Bone marrow (tissue), 2 donors: ENCODE measurements at regions not wholly inside any gene's neighbourhood (a gene's known extent, or its start where the extent isn't known, plus 50 kb on each side); places are given as distances from the start of the nearest gene placed in this dataset.
"Not testable (repeated sequence)": the region's sequence is repeated elsewhere in the genome, so short reads cannot be mapped to it uniquely, and the experiment has no call there.

ENCODE experiments used
- DNase-seq, 2 donors: peaks; one replicate each; lab custom pipeline; 2025; lab: John Stamatoyannopoulos, UW

DNA sequence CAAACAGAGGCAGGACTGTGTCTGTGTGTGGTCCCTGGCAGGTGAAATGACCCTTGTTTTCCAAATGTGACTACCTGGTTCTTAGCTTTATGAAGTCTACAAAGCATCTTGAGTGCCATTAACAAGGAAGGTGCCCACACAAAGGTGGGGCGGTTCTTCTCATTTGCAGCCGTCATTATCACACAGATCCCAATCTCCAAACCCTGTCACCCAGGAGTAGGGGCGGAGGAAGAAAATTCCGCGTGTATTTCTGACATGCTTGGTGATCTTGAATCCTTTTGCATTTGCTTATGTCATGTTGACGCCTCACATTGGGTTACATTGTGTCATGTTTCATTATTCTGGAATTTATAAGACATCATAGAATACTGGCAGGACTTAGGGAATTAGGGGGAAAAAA is 277.3 kb downstream of the VRK1 start:
- DNase-seq = no peak

DNA sequence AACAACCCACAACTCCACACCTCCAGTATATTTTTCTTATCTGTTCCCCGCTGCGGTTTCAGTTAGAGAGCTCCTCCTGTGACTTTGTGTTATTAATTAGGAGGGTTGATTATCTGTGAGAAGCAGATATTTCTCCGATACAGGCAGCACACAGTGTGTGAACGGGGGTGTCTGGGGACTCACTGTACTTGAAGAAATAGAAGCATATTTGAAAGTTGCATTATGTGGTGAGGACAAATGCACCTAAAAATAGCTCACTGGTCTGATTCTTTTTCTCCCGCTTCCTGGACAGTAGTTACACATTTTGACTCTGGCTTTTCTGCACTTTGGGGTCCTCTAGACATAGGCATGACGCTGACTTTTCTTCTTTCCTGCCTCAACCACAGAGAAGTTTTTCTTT is 277.7 kb downstream of the VRK1 start:
- no peak for DNase-seq

DNA sequence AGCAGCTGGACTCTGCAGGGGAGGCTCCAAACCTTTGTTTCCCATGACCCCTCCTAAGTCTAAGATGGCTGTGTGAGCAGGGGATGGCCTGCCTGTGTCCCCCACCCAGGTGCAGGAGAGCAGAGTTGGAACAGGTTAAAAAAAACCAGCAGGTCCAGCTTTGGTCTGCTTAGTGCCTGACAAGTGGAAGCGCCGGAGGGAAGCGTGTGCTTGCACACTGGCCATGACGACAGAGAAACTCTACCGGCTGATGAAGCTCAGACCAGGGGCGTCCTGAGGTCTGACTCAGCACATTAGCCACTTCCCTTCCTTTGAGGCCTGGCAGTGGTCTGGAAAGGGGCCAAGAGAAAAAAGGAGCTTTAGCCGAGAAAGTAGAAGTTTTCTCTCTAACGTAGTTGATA is 280.1 kb downstream of the VRK1 start:
- DNase-seq = no peak

DNA sequence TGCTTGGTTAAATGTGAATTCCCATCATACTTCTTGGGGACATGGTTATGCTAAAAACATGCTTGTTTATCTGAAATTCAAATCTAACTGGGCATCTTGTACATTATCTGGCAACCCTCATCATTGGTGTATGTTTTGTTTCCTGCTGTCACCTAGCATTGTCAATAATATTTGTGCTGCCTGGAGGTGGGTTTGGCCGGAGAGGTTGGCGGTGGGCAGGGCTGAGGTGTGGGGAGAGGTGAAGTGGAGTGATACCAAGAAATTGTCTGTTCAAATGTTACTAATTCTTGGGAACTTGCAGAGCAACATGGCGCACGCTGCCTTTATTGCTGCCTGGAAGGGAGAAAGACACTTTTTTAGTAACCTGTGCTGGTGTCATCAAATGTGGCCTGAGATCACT is 280.5 kb downstream of the VRK1 start:
- no peak for DNase-seq

DNA sequence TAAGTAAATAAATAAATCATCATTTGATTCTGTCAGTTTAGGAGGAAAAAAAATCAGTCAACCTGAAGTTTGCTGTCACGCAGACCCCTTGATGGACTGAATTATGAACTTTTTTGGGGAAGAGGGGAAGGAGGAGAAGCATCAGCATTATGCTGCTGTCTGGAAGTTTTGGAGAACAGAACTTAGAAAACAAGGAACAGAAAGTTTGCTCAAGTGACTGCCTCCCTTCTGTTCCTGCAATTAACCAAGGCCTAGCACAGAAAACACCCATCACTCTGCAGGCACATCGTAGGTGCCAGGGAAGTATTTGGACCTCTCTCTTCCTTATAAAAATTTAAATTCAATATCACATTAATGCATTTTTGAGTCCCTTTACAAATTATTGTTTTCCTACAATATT is 283.8 kb downstream of the VRK1 start:
- DNase-seq = no peak

DNA sequence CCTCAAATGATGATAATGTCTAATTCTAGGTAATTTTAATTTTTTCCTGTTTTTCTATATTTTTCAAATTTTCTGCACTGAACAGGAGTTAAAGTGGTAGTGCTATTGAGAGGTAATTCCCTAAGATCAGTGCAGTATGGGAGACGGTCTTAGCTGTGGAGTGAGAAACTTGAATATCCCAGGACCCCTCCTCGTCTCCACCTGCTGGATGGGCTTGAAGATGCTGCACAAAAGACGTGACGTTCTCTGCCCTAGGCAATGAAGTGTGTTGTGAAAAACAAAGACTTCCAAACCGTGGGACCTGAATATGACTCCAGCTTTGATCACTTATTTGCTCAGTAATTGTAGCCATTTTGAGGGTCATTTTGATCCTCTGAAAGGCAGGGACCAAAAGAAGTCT is 298.1 kb downstream of the VRK1 start:
- DNase-seq = no peak

DNA sequence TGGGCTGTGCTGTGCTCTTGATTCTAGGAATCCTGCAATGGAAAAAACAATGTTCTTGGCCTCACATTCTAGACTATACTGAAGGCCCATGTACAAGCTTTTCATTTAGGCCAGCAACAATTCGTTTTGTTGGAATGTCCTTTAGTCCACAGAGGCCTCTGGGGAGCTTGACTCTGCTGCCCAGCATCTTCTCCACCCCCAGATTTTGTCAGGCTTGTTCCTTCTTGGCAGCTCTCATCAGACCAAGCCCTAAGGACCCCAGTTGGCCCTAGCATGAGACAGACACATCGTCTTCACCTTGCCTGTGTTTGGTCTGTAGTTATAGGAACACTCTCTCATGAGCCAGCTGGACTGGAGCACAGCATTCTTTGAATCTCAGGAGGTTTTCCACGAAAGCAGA is 300.1 kb downstream of the VRK1 start:
- no peak for DNase-seq

DNA sequence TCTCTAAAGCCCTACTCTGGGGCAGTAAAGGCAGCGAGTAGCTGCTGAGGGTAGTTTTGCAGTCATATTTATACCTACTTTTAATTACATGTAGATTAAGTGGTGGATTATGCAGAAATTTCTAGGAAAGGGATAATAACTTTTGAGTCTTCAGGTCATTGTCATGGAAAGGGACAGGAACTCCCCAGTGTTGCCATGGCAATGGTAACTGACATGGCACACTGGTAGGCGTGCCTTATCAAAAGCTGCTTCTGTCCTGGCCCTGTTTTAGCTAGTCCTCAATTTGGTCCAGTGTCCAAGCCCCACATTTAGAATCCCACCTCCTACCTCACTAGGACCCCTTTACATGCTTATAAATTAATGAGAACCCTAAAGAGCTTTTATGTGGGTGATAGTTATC is 303.1 kb downstream of the VRK1 start:
- DNase-seq = no peak

DNA sequence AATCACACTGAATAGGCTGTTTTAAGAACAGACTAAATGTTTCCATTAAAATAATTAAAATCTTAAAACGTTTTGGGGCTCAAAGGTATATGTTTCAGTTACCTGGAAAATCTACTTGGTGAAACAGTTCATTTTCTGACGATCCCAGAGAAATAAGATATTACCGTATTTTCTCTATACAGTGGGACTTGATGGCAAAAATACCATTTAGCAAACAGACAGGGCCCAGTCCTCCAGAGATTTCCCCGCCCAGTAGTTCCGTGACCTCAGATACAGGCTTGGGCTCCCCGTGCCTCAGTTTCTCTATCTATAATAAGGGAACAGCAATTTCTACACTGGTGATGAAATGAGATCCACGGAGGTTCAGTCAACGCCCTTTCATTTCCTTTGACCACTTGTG is 304.4 kb downstream of the VRK1 start:
- DNase-seq = no peak

DNA sequence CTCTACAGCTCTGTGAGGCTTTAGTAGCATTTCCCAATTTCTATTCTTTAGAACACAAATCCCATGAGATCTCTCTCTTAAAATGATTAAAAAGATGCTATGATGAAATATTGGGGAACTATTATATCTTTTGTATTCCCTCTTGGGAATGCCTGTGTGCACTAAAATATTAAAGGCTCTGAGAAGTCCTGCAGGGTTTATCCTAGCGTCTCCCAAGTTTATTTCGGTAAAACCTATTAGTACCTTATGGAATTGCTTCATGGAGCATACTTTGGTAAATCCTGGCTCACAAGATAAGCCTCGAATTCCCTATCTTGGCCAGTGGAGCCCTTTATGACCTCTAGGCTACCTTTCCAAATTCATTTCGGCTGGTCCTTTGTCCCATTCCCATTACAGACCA is 306.8 kb downstream of the VRK1 start:
- no peak for DNase-seq

DNA sequence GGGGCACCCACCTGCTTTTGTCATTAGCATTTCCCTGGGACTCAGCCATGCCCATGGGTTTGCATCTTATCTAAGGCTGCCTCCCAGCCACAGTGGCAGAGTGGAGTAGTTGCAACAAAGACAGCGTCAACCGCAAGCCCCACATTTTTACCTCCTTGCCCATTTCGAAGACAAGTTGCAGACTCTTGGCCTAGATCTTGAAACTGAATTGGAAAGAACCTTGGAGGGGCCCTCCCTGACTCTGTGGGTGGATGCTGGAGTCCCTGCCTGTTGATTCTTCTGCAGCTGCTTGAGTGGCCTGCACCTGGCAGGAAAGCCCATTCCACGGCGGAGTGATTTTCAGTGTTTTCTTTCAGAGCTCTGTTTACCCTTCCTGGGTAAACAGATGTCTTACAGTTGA is 309.0 kb downstream of the VRK1 start:
- no peak for DNase-seq

DNA sequence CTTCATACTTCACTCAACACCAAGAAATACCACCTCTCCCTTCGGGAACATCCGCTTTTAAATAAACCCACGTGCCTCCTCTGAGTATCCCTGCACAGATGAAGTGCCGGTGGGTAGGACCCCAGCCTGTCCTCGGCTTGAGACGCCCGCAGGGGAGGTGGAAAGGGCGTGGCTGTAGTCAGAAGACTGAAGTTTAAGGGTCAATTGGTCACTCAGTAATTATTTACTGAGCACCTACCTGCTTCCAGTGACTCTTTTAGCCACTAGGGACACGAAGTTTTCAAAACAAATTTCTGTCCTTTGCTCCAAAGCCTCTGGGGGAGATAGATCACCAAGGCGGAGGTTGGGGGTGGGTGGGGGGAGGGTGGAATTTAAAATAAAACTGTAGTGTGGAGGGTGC is 309.4 kb downstream of the VRK1 start:
- DNase-seq = no peak

DNA sequence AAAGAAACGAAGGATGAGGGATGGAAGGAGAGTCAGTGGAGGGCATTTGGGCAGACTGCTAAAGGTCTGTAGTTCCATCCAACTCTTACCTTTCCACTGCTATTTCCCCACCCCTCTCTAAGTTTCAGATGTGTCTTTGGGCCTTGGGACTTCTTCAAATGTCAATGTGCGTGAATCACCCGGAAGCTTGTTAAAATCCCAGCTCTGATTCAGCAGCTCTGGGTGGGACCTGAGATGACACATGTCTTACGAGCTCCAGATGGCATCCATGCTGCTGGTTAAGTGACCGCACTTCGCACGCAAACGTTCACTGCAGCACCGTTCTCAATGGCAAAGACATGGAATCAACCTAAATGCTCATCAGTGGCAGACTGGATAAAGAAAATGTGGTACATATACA is 309.9 kb downstream of the VRK1 start:
- no peak for DNase-seq

DNA sequence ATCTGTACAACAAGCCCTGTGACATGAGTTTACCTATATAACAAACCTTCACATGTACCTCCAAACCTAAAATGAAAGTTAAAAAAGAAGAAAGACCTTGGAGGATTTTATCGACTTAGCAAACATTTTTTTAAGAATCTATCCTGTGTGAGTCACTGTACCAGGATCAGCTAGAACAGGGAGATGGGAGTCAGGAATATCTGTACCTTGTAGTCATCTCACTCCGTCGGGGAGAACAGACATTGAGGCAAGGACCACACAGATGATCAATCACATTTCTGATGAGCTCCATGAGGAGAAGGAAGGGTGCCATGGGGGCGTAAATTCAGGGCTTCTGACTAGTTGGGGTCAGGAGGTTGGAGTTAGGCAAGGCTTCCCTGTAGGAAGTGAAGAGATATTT is 310.6 kb downstream of the VRK1 start:
- DNase-seq = no peak

DNA sequence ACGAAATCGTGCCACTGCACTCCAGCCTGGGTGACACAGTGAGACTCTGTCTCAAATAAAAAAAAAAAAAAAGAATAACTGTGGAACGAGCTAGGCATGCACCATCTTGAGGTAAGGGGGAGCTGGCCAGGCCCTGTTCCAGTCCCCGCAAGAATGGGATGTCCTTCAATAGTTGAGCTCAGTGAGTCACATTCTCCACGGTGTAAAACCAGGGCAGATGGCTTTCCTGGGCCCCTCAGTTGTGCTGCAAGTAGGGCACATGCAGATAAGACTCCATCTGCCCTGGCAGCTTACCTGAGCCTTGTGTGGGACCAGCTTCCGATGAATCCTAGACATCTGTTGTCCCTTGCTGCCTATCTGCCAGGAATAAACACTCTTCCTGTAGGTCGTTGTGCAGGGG is 312.1 kb downstream of the VRK1 start:
- DNase-seq = no peak

DNA sequence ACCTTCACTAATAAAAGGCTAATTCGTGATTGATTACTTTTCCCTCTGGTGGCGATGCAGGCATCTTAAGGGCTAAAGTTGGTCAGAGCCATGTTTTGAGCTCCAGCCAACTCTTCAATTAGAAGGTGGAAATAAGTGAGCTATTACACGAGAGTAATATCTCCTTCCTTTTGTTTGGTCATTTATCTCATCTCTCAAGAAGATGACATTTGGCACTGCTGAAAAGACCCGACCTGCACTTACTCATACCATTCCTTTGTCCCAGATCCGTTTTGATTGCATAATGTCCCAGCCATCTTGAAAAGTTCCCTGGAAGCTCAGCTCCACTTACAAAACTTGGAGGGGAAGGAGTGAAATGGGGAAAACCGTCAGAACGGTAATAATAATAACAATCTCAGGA is 316.2 kb downstream of the VRK1 start:
- DNase-seq = no peak

DNA sequence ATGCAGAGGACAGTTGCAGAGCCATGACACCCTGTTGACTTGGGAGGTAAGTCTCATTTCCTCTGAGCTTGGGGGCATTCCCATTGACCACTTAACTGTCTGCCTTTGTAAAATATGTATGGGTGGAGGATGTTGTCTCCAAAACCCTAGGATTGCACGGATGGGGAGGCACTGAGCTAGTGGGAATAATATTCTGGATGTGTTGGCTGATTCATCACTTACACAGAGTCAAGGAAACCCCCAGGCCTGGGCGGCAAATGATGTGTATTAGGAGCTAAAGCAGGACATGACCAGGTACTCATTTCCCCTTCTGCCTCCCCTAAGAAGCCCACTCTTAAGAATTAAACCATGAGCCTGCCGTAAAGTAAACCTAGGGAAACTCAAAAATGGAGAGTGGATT is 319.4 kb downstream of the VRK1 start:
- no peak for DNase-seq

DNA sequence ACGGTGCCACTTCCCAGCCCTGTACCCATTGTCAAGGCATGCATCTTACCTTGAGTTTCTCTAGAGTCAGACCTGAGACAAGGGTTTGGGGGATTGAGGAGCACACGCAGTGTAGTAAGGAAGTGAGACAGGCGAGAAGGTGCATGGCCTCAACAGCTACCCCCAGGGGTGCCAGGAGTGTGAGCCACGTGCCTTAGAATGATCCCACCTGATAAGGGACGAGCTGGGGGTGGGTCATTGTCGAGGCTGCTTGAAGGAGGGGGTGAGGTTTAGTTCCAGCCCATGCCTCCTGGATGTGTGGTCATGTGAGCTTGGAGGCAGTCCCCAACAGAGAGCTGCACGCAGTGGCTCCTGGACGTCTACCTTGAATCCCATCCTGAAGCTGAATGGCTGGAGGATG is 320.5 kb downstream of the VRK1 start:
- no peak for DNase-seq

DNA sequence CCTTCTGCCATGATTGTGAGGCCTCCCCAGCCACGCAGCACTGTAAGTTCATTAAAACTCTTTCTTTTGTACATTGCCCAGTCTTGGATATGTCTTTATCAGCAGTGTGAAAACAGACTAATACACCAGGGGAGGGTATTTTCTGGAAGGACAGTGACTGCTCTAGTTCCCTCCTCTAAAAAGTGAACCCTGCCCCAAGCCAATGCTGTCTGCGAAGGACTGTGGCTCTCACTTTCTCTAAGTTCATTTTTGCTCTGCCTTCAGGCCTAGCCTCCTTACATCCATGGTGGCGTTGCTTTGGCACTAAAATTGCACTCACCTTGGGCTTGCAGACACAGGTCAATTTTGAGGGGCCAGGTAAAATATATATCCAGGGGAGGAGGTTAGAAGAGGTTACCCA is 323.0 kb downstream of the VRK1 start:
- no peak for DNase-seq

DNA sequence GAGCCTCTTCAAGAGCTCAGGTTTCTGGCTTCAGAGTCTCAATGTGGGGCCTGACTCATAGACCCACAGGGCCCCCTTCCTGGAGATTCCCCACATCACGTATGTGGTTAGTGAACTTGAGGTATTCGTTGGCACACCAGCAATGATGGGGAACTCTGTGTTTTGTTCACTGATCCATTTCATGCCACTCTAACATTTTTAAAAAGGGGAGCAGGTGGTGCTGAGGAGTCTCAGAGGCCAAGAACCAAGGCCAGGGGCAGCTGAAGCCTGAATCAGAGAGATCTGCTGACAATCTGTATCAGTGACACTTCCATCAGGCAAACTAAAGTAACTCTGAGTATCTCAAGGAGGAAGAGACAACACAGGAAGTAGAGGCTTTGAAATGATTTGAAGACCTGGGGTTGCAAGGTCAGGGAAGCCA is 323.4 kb downstream of the VRK1 start:
- DNase-seq = no peak

DNA sequence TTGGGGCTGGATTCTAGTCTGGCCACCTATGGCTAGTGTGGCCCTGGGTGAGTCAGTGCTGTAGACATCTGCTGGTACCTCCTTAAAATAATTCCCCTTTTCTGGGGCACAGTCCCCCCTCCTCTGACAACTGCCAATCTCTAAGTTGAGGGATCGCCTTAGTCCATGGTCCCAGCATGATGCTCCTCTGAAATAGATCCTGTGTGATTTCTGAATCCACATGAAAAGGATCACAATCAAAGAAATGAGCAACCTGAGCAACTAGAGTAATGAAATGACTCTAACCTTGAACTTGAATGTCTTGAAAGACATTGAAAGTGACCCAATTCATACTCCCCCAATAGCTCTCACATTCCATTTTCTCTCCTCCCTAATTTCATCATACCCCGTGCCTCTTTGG is 332.5 kb downstream of the VRK1 start:
- no peak for DNase-seq

DNA sequence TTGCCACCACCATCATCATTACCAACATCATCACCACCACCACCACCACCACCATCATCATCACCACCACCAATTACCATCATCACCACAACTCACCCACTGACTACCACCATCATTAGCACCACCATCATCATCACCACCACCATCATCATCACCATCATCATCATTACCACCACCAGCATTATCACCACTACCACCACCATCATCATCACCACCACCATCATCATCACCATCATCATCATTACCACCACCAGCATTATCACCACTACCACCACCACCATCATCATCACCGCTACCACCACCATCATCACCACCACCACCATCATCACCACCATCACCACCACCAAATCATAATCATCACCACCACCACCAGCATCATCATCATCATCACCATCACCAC is 338.7 kb downstream of the VRK1 start:
- not testable (repeated sequence) for DNase-seq

DNA sequence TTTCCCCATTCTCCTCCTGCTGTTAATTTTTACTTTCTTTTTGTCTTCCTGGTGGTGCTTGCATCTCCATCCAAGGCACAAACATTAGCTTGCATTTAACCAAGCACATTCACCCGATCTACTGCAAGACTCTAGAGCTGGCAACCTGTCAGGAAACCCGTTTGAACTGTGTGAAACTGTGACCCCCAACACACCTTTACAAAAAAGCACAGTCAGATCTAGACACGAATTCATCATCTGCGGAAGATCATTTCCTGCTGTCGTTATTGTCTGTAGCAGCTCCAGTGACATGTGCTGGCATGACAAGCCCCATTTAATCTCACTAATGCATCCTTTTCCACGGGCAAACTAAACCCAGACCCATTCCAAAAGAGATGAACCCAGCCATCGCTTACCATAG is 340.5 kb downstream of the VRK1 start:
- DNase-seq = no peak

DNA sequence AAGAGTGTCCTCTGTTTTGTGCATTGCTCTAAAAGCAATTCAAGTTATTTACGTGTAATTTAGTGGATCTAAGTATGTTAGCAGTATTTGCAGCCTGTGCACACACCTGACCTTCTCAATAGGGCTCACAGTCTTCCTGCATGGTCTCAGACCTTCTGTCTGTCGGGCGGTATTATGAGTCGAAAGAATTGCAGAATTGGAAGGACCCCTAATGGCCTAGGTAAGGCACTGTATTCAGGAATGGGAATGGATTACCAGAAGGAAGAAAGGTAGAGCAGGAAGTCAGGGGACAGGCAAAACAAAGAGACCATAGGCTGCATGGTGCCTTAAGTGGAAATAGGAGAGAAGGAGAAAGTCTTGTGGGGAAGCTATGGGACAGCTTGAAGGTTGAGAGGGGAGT is 341.6 kb downstream of the VRK1 start:
- no peak for DNase-seq

DNA sequence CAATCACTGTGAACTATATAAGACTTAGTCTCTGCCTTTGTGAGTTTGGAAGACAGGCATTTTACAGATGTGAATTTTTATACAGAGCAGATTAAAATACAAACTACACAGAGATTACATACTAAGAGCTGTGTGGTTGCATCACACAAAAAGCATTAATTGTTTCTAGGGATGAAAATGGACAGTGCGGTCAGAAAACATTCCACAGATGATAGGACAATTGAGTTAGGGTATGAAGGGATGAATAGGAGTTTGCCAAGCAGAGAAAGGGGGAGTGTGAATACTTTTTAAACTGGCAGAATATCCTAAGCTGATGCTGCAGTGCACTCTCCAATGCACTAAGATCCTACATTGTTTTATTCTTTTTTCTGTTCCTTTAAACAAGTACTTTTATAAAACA is 345.8 kb downstream of the VRK1 start:
- DNase-seq = no peak
